Astrocyte (in vitro differentiated cells and primary cell): ENCODE measurements at regions not wholly inside any gene's neighbourhood (a gene's known extent, or its start where the extent isn't known, plus 50 kb on each side); places are given as distances from the start of the nearest gene placed in this dataset.

ENCODE experiments used
- DNase-seq: peaks from one replicate; pipeline ENCODE4 v3.0.0-alpha.2; 2010; ENCODE audit warnings: low read depth
- FAIRE-seq: peaks from 2 replicates; lab custom pipeline; 2011; peaks lifted over from hg19 to GRCh38; lab: Jason Lieb, UNC
- H2AFZ ChIP-seq: 2 replicates; pipeline ENCODE4 v1.6.0; 2012; ENCODE audit warnings: low read depth, low read length, inconsistent platforms
- H3K27ac ChIP-seq: 2 replicates; pipeline ENCODE4 v1.5.1; 2011; ENCODE audit warnings: low read depth, low read length, inconsistent platforms
- H3K27me3 ChIP-seq: 2 replicates; pipeline ENCODE4 v1.6.0; 2011; ENCODE audit warnings: low read length, inconsistent platforms; ENCODE audit not compliant: insufficient read depth
- H3K36me3 ChIP-seq: 2 replicates; pipeline ENCODE4 v1.5.1; 2011; ENCODE audit warnings: low read length, inconsistent platforms; ENCODE audit not compliant: insufficient read depth
- H3K4me1 ChIP-seq: 2 replicates; pipeline ENCODE4 v1.5.1; 2011; ENCODE audit warnings: low read length, inconsistent platforms; ENCODE audit not compliant: insufficient read depth
- H3K4me2 ChIP-seq: 2 replicates; pipeline ENCODE4 v1.6.0; 2012; ENCODE audit warnings: low read length, inconsistent platforms
- H3K4me3 ChIP-seq: 2 replicates; pipeline ENCODE4 v1.5.1; 2011; ENCODE audit warnings: low read depth, mild to moderate bottlenecking, low read length, inconsistent platforms; ENCODE audit not compliant: insufficient read depth
- H3K79me2 ChIP-seq: 2 replicates; pipeline ENCODE4 v1.6.0; 2012; ENCODE audit warnings: mild to moderate bottlenecking, low read length, inconsistent platforms; ENCODE audit not compliant: insufficient read depth
- H3K9ac ChIP-seq: 2 replicates; pipeline ENCODE4 v1.6.0; 2012; ENCODE audit warnings: mild to moderate bottlenecking, low read length, inconsistent platforms
- H3K9me3 ChIP-seq: 2 replicates; pipeline ENCODE4 v1.5.1; 2012; ENCODE audit warnings: low read depth, mild to moderate bottlenecking, low read length, inconsistent platforms; ENCODE audit not compliant: insufficient read depth
- H4K20me1 ChIP-seq: 2 replicates; pipeline ENCODE4 v1.6.0; 2012; ENCODE audit warnings: low read length, inconsistent platforms; ENCODE audit not compliant: insufficient read depth
- H3K27ac Mint-ChIP-seq: one replicate; pipeline ENCODE4 v1.8.0; 2021; ENCODE audit warnings: mild to moderate bottlenecking, mixed read lengths; ENCODE audit not compliant: unreplicated experiment
- H3K27me3 Mint-ChIP-seq: one replicate; pipeline ENCODE4 v1.8.0; 2021; ENCODE audit warnings: low read depth, mixed read lengths; ENCODE audit not compliant: unreplicated experiment
- H3K36me3 Mint-ChIP-seq: one replicate; pipeline ENCODE4 v1.8.0; 2021; ENCODE audit warnings: low read depth, mixed read lengths; ENCODE audit not compliant: unreplicated experiment
- H3K4me1 Mint-ChIP-seq: one replicate; pipeline ENCODE4 v1.8.0; 2021; ENCODE audit warnings: low read depth, mixed read lengths; ENCODE audit not compliant: unreplicated experiment
- H3K4me3 Mint-ChIP-seq: one replicate; pipeline ENCODE4 v1.8.0; 2021; ENCODE audit warnings: mild to moderate bottlenecking, moderate library complexity, mixed read lengths; ENCODE audit not compliant: unreplicated experiment
- H3K9me3 Mint-ChIP-seq: one replicate; pipeline ENCODE4 v1.8.0; 2021; ENCODE audit warnings: mild to moderate bottlenecking, mixed read lengths; ENCODE audit not compliant: unreplicated experiment
- EZH2 ChIP-seq: IDR thresholded peaks from 2 replicates; pipeline ENCODE4 v1.6.1; 2012; ENCODE audit warnings: mild to moderate bottlenecking, low read length, inconsistent platforms; ENCODE audit not compliant: insufficient read depth
- TF ChIP-seq, protein P1 (sequence below): IDR thresholded peaks from 2 replicates; pipeline ENCODE4 v1.5.1; 2011; ENCODE audit warnings: low read depth, mild to moderate bottlenecking, inconsistent platforms, low read length, moderate library complexity; ENCODE audit not compliant: insufficient read depth

DNA sequence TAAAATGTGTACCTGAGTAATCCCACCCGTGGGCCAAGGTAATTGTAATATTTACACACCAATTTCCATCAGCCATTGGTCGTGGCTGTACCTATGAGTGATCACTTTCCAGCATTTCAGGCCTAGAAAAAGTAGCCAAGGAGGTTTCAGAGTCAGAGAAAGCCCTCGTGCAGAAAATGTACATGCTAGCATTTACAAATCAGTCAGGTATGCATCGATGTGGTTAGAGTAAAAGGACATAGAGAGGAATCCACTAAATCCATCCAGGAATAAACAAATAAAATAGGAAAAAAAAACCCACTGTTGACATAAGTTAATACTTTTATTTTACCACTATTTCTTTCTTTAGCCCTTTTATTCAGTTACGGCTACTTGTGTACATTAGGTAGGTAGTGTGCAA lies 256.8 kb downstream of the TRIML1 start:
- Mint-ChIP-seq H3K9me3 (peaks cover 4% of the 10 kb centered on the region), H3K27ac (no peak overlapping the region), H3K4me3 (no peak overlapping the region), H3K4me1 (peaks cover 18% of the 10 kb centered on the region), H3K27me3 (no peaks in the 10 kb centered on the region), H3K36me3 (no peaks in the 10 kb centered on the region)
- peaks cover 3% of the 10 kb centered on the region for H3K9me3 ChIP-seq
- no peak overlapping the region for H3K4me2 ChIP-seq
- no peaks in the 10 kb centered on the region for H3K4me1 ChIP-seq
- no peak overlapping the region for H2AFZ ChIP-seq
- H3K79me2 ChIP-seq, result no peaks in the 10 kb centered on the region
- H3K27me3 ChIP-seq, result no peaks in the 10 kb centered on the region
- FAIRE-seq (no peak), DNase-seq (no peak)
- TF ChIP-seq, protein P1, sequence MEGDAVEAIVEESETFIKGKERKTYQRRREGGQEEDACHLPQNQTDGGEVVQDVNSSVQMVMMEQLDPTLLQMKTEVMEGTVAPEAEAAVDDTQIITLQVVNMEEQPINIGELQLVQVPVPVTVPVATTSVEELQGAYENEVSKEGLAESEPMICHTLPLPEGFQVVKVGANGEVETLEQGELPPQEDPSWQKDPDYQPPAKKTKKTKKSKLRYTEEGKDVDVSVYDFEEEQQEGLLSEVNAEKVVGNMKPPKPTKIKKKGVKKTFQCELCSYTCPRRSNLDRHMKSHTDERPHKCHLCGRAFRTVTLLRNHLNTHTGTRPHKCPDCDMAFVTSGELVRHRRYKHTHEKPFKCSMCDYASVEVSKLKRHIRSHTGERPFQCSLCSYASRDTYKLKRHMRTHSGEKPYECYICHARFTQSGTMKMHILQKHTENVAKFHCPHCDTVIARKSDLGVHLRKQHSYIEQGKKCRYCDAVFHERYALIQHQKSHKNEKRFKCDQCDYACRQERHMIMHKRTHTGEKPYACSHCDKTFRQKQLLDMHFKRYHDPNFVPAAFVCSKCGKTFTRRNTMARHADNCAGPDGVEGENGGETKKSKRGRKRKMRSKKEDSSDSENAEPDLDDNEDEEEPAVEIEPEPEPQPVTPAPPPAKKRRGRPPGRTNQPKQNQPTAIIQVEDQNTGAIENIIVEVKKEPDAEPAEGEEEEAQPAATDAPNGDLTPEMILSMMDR, result no peak
- TF ChIP-seq EZH2, result no peak
- no peaks in the 10 kb centered on the region for H4K20me1 ChIP-seq
- H3K27ac ChIP-seq, result no peak overlapping the region
- H3K36me3 ChIP-seq, result no peaks in the 10 kb centered on the region
- H3K9ac ChIP-seq, result no peak overlapping the region
- H3K4me3 ChIP-seq, result no peak overlapping the region

DNA sequence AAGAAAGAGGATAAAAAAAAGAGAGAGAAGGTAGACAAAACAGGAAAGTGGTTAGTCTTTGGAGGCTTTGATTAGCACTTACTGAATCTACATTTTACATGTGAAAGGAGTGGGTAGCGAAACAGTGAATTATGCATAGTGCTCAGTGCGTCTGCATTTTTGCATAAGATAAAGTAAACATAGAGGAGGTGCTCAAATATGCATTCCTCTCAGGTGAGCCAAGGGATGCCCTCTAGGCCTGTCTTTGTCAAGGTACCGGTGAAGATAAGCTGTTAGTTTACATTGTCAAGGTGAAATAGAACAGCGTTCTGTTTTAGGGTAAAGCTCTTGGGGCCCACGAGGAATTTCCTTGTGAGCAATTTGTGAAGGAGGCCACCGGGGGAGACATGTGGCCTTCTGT lies 260.6 kb downstream of the TRIML1 start:
- Mint-ChIP-seq H3K4me1 (peaks cover 30% of the 10 kb centered on the region), H3K27ac (peak overlapping the region; percentile 8), H3K9me3 (peaks cover 6% of the 10 kb centered on the region), H3K27me3 (no peaks in the 10 kb centered on the region), H3K4me3 (no peak overlapping the region), H3K36me3 (no peaks in the 10 kb centered on the region)
- Histone ChIP-seq H3K4me2 (no peak overlapping the region), H4K20me1 (no peaks in the 10 kb centered on the region), H3K4me3 (no peak overlapping the region), H3K9me3 (peaks cover 3% of the 10 kb centered on the region), H3K27ac (no peak overlapping the region), H3K36me3 (no peaks in the 10 kb centered on the region), H3K4me1 (no peaks in the 10 kb centered on the region), H3K27me3 (no peaks in the 10 kb centered on the region), H3K79me2 (no peaks in the 10 kb centered on the region), H2AFZ (no peak overlapping the region), H3K9ac (no peak overlapping the region)
- FAIRE-seq (no peak), DNase-seq (no peak)
- TF ChIP-seq EZH2, result no peak
- TF ChIP-seq, protein P1, result no peak

DNA sequence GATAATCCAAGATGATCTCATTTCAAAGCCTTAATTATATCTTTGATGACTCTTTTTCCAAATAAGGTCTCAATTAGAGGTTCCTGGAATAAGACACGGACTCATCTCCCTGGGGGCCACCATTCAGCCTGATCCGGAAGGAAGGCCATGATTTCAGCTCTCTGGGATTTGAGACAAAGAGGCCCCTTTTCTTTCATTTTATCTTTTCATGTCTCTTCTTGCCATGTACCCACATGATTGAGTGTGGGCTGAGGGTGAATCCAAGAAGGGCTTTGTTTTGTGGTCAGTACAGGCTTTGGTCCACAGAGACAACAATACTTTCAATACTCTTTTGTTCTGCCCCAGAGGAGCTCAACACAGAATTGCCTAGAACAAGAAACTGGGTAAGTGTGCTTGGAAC lies 261.2 kb downstream of the TRIML1 start:
- TF ChIP-seq EZH2, result no peak
- TF ChIP-seq, protein P1, result no peak
- Histone ChIP-seq H3K27me3 (no peaks in the 10 kb centered on the region), H3K79me2 (no peaks in the 10 kb centered on the region), H3K4me1 (no peaks in the 10 kb centered on the region), H2AFZ (no peak overlapping the region), H4K20me1 (no peaks in the 10 kb centered on the region), H3K27ac (no peak overlapping the region), H3K4me2 (no peak overlapping the region), H3K4me3 (no peak overlapping the region), H3K9me3 (peaks cover 3% of the 10 kb centered on the region), H3K9ac (no peak overlapping the region), H3K36me3 (no peaks in the 10 kb centered on the region)
- no peaks in the 10 kb centered on the region for H3K27me3 Mint-ChIP-seq
- H3K27ac Mint-ChIP-seq, result peak overlapping the region; percentile 21
- H3K4me1 Mint-ChIP-seq, result peaks cover 31% of the 10 kb centered on the region
- no peaks in the 10 kb centered on the region for H3K36me3 Mint-ChIP-seq
- DNase-seq (no peak), FAIRE-seq (no peak)
- H3K9me3 Mint-ChIP-seq, result peaks cover 6% of the 10 kb centered on the region
- H3K4me3 Mint-ChIP-seq, result no peak overlapping the region
